Chondrocyte (in vitro differentiated cells): ENCODE measurements at regions not wholly inside any gene's neighbourhood (a gene's known extent, or its start where the extent isn't known, plus 50 kb on each side); places are given as distances from the start of the nearest gene placed in this dataset.
"Not testable (repeated sequence)": the region's sequence is repeated elsewhere in the genome, so short reads cannot be mapped to it uniquely, and the experiment has no call there.

Experiments used
- DNase-seq: peaks from one replicate; pipeline ENCODE4 v3.0.0; 2021; ENCODE audit warnings: mixed read lengths, low spot score
- H3K27ac Mint-ChIP-seq: one replicate; pipeline ENCODE4 v1.8.0; 2021; ENCODE audit warnings: mild to moderate bottlenecking, moderate library complexity, mixed read lengths; ENCODE audit not compliant: unreplicated experiment
- H3K27me3 Mint-ChIP-seq: 2 replicates; pipeline ENCODE4 v1.8.0; 2021; ENCODE audit warnings: low read depth, mixed read lengths
- H3K36me3 Mint-ChIP-seq: 2 replicates; pipeline ENCODE4 v1.8.0; 2021; ENCODE audit warnings: low read depth, mixed read lengths
- H3K4me1 Mint-ChIP-seq: 2 replicates; pipeline ENCODE4 v1.8.0; 2021; ENCODE audit warnings: low read depth, mild to moderate bottlenecking, mixed read lengths
- H3K4me3 Mint-ChIP-seq: one replicate; pipeline ENCODE4 v1.8.0; 2021; ENCODE audit warnings: mild to moderate bottlenecking, moderate library complexity, mixed read lengths; ENCODE audit not compliant: unreplicated experiment
- H3K9me3 Mint-ChIP-seq: 2 replicates; pipeline ENCODE4 v1.8.0; 2021; ENCODE audit warnings: low read depth, mixed read lengths
- CTCF ChIP-seq: fragments of 200-600 bp; sonication (generic); IDR thresholded peaks from 2 replicates; pipeline ENCODE4 v1.5.0; 2021; ENCODE audit warnings: antibody characterized with exemption, mild to moderate bottlenecking, moderate library complexity

GRCh38 chr4:161279095-161279494 is 884.7 kb downstream of the FSTL5 start:
- Mint-ChIP-seq H3K36me3 (no peaks in the 10 kb centered on the region), H3K27ac (no peak overlapping the region), H3K4me3 (no peak overlapping the region), H3K4me1 (no peaks in the 10 kb centered on the region), H3K27me3 (no peaks in the 10 kb centered on the region), H3K9me3 (no peaks in the 10 kb centered on the region)
- TF ChIP-seq CTCF, result no peak
- no peak for DNase-seq

DNA sequence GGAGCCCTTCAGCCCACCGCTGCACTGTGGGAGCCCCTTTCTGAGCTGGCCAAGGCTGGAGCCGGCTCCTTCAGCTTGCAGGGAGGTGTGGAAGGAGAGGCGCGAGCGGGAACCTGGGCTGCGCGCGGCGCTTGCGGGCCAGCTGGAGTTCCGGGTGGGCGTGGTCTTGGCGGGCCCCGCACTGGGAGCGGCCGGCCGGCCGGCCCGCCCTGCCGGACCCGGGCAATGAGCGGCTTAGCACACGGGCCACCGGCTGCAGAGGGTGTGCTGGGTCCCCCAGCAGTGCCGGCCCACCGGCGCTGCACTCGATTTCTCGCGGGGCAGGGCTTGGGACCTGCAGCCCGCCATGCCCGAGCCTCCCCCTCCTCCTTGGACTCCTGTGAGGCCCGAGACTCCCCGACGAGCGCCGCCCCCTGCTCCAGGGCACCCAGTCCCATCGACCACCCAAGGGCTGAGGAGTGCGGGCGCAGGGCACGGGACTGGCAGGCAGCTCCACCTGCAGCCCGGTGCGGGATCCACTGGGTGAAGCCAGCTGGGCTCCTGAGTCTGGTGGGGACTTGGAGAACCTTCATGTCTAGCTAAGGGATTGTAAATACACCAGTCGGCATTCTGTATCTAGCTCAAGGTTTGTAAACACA is 886.5 kb downstream of the FSTL5 start:
- not testable (repeated sequence) for H3K27ac Mint-ChIP-seq, H3K4me3 Mint-ChIP-seq, H3K27me3 Mint-ChIP-seq, H3K4me1 Mint-ChIP-seq, DNase-seq, H3K9me3 Mint-ChIP-seq, H3K36me3 Mint-ChIP-seq

DNA sequence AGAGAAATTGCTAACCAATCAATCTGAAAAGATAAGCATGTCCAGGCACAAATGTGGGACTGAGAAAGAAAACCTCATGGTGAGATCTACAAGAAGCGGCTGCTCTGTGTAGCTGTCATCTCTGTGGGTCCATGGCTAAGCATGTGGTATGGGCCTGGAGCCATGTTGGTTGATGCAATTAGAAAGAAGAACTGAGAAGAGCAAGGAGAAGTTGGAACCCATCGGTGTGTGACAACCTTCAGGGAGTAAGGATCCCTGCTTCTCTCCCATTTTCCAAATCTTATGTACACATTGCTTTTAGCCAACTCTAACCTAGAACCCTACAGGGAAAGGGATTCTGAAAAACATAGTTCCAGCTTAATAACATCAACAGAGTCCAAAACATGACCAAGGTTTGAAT is 890.2 kb downstream of the FSTL5 start:
- Mint-ChIP-seq H3K9me3 (no peaks in the 10 kb centered on the region), H3K4me3 (no peak overlapping the region), H3K27ac (no peak overlapping the region), H3K27me3 (no peaks in the 10 kb centered on the region), H3K4me1 (no peaks in the 10 kb centered on the region), H3K36me3 (no peaks in the 10 kb centered on the region)
- DNase-seq, result no peak
- TF ChIP-seq CTCF, result no peak

DNA sequence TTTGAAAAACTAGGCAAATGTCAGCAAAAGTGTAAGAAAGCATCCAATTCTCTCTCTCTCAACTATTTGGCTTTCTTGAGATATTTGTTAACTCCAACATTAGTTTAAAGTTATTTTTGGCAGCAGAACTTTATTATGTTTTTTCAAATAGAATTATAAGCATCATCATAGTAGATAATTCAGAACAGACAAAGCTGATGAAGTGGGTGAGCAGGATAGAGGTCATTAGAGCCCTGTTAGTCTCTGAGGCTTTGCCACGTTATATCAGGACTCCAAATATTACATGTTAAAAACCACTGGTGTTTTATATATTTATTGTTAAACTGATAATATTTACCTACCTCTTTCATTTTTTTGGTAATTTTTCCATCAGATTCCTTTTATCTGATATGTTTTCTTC is 903.0 kb downstream of the FSTL5 start:
- no peak for DNase-seq
- H3K4me3 Mint-ChIP-seq, result no peak overlapping the region
- TF ChIP-seq CTCF, result no peak
- no peaks in the 10 kb centered on the region for H3K4me1 Mint-ChIP-seq
- H3K27ac Mint-ChIP-seq, result no peak overlapping the region
- no peaks in the 10 kb centered on the region for H3K36me3 Mint-ChIP-seq
- H3K27me3 Mint-ChIP-seq, result peaks cover 9% of the 10 kb centered on the region
- peaks cover 18% of the 10 kb centered on the region for H3K9me3 Mint-ChIP-seq

- no peak for DNase-seq
- Mint-ChIP-seq H3K36me3 (peaks cover 2% of the 10 kb centered on the region), H3K27me3 (peaks cover 3% of the 10 kb centered on the region), H3K4me3 (no peak overlapping the region), H3K9me3 (peaks cover 21% of the 10 kb centered on the region), H3K4me1 (no peaks in the 10 kb centered on the region), H3K27ac (no peak overlapping the region)
- peak; percentile 57 for TF ChIP-seq CTCF
These were observed 907.1 kb downstream of the FSTL5 start for GRCh38 chr4:161256716-161257115.

GRCh38 chr4:161256172-161256571 is 907.6 kb downstream of the FSTL5 start:
- Mint-ChIP-seq H3K4me1 (no peaks in the 10 kb centered on the region), H3K27me3 (peaks cover 3% of the 10 kb centered on the region), H3K4me3 (no peak overlapping the region), H3K9me3 (peaks cover 21% of the 10 kb centered on the region), H3K36me3 (peaks cover 2% of the 10 kb centered on the region), H3K27ac (no peak overlapping the region)
- DNase-seq, result no peak
- no peak for TF ChIP-seq CTCF
